ENCODE measurements at regions not wholly inside any gene's neighbourhood (a gene's known extent, or its start where the extent isn't known, plus 50 kb on each side); places are given as distances from the start of the nearest gene placed in this dataset.

- TF ChIP-seq, protein P1, sequence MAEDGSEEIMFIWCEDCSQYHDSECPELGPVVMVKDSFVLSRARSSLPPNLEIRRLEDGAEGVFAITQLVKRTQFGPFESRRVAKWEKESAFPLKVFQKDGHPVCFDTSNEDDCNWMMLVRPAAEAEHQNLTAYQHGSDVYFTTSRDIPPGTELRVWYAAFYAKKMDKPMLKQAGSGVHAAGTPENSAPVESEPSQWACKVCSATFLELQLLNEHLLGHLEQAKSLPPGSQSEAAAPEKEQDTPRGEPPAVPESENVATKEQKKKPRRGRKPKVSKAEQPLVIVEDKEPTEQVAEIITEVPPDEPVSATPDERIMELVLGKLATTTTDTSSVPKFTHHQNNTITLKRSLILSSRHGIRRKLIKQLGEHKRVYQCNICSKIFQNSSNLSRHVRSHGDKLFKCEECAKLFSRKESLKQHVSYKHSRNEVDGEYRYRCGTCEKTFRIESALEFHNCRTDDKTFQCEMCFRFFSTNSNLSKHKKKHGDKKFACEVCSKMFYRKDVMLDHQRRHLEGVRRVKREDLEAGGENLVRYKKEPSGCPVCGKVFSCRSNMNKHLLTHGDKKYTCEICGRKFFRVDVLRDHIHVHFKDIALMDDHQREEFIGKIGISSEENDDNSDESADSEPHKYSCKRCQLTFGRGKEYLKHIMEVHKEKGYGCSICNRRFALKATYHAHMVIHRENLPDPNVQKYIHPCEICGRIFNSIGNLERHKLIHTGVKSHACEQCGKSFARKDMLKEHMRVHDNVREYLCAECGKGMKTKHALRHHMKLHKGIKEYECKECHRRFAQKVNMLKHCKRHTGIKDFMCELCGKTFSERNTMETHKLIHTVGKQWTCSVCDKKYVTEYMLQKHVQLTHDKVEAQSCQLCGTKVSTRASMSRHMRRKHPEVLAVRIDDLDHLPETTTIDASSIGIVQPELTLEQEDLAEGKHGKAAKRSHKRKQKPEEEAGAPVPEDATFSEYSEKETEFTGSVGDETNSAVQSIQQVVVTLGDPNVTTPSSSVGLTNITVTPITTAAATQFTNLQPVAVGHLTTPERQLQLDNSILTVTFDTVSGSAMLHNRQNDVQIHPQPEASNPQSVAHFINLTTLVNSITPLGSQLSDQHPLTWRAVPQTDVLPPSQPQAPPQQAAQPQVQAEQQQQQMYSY (CRISPR knock-in tag; IDR thresholded peaks at IDR 0.05) = no peak
- TF ChIP-seq CTCF (IDR thresholded peaks at IDR 0.05 in 2 of 3, conservative IDR thresholded peaks at IDR 0.05 in 1 of 3; ENCODE audit: control insufficient read depth in 2 of 3, extremely low read depth in 1 of 3, insufficient read depth in 1 of 3, low read depth in 3 of 3, low read length in 3 of 3) (no peak), REST (IDR thresholded peaks at IDR 0.05; ENCODE audit: low read depth, low read length) (no peak), PAX5 (IDR thresholded peaks at IDR 0.05; ENCODE audit: borderline replicate concordance, low read depth, low read length) (no peak), HDAC6 (IDR thresholded peaks at IDR 0.05; ENCODE audit: unreplicated experiment) (no peak), ZBTB11 (CRISPR knock-in tag; IDR thresholded peaks at IDR 0.05) (no peak), NFXL1 (IDR thresholded peaks at IDR 0.05; ENCODE audit: borderline replicate concordance) (no peak), ZSCAN29 (IDR thresholded peaks at IDR 0.05) (no peak), POLR2AphosphoS5 (IDR thresholded peaks at IDR 0.05; ENCODE audit: low read length) (no peak), EED (IDR thresholded peaks at IDR 0.05; ENCODE audit: low read depth) (no peak)
- TF ChIP-seq, protein P2, sequence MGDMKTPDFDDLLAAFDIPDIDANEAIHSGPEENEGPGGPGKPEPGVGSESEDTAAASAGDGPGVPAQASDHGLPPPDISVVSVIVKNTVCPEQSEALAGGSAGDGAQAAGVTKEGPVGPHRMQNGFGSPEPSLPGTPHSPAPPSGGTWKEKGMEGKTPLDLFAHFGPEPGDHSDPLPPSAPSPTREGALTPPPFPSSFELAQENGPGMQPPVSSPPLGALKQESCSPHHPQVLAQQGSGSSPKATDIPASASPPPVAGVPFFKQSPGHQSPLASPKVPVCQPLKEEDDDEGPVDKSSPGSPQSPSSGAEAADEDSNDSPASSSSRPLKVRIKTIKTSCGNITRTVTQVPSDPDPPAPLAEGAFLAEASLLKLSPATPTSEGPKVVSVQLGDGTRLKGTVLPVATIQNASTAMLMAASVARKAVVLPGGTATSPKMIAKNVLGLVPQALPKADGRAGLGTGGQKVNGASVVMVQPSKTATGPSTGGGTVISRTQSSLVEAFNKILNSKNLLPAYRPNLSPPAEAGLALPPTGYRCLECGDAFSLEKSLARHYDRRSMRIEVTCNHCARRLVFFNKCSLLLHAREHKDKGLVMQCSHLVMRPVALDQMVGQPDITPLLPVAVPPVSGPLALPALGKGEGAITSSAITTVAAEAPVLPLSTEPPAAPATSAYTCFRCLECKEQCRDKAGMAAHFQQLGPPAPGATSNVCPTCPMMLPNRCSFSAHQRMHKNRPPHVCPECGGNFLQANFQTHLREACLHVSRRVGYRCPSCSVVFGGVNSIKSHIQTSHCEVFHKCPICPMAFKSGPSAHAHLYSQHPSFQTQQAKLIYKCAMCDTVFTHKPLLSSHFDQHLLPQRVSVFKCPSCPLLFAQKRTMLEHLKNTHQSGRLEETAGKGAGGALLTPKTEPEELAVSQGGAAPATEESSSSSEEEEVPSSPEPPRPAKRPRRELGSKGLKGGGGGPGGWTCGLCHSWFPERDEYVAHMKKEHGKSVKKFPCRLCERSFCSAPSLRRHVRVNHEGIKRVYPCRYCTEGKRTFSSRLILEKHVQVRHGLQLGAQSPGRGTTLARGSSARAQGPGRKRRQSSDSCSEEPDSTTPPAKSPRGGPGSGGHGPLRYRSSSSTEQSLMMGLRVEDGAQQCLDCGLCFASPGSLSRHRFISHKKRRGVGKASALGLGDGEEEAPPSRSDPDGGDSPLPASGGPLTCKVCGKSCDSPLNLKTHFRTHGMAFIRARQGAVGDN (IDR thresholded peaks at IDR 0.05) = no peak
Measured at GRCh38 chr19:28449803-28450202, 763.1 kb downstream of the UQCRFS1 start (continued).
